ENCODE measurements at regions not wholly inside any gene's neighbourhood (a gene's known extent, or its start where the extent isn't known, plus 50 kb on each side); places are given as distances from the start of the nearest gene placed in this dataset.

- Histone ChIP-seq H3K27ac (ENCODE audit: low read length) (no peak overlapping the region), H3K4me1 (ENCODE audit: control insufficient read depth, insufficient read depth, low read length) (no peaks in the 10 kb centered on the region)
- peak; percentile 34 for DNase-seq
Measured at GRCh38 chr5:124839371-124839998, 93.0 kb upstream of the ZNF608 start.

GRCh38 chr5:124841829-124842712, 95.6 kb upstream of the ZNF608 start:
- Histone ChIP-seq H3K27ac (ENCODE audit: low read length) (no peak overlapping the region), H3K36me3 (ENCODE audit: control insufficient read depth, insufficient read depth, low read length) (no peaks in the 10 kb centered on the region)

More at GRCh38 chr5:124839371-124839998, 93.0 kb upstream of the ZNF608 start:
- H3K9me3 ChIP-seq (replicated peaks; ENCODE audit: control insufficient read depth, low read depth, low read length): no peaks in the 10 kb centered on the region
- no peaks in the 10 kb centered on the region for H3K27me3 ChIP-seq (ENCODE audit: control insufficient read depth, insufficient read depth, low read length)
- H3K4me3 ChIP-seq (ENCODE audit: low read length): no peak overlapping the region
- no peaks in the 10 kb centered on the region for H3K36me3 ChIP-seq (ENCODE audit: control insufficient read depth, insufficient read depth, low read length)

GRCh38 chr5:124842725-124843595, 96.5 kb upstream of the ZNF608 start:
- H3K4me1 ChIP-seq (ENCODE audit: control insufficient read depth, insufficient read depth, low read length): no peaks in the 10 kb centered on the region
- no peak overlapping the region for H3K4me3 ChIP-seq (ENCODE audit: low read length)
- no peaks in the 10 kb centered on the region for H3K9me3 ChIP-seq (replicated peaks; ENCODE audit: control insufficient read depth, low read depth, low read length)
- 84% methylated on average over 7 of the region's 10 CpGs for WGBS (ENCODE audit: insufficient coverage)
- H3K36me3 ChIP-seq (ENCODE audit: control insufficient read depth, insufficient read depth, low read length): no peaks in the 10 kb centered on the region
- DNase-seq: no peak
- H3K27ac ChIP-seq (ENCODE audit: low read length): no peak overlapping the region
- no peaks in the 10 kb centered on the region for H3K27me3 ChIP-seq (ENCODE audit: control insufficient read depth, insufficient read depth, low read length)

More at GRCh38 chr5:124841829-124842712, 95.6 kb upstream of the ZNF608 start:
- no peak overlapping the region for H3K4me3 ChIP-seq (ENCODE audit: low read length)
- no peak for DNase-seq
- no peaks in the 10 kb centered on the region for H3K9me3 ChIP-seq (replicated peaks; ENCODE audit: control insufficient read depth, low read depth, low read length)
- H3K27me3 ChIP-seq (ENCODE audit: control insufficient read depth, insufficient read depth, low read length): no peaks in the 10 kb centered on the region
- 91% methylated on average over 7 of the region's 12 CpGs for WGBS (ENCODE audit: insufficient coverage)
- no peaks in the 10 kb centered on the region for H3K4me1 ChIP-seq (ENCODE audit: control insufficient read depth, insufficient read depth, low read length)

- Histone ChIP-seq H3K36me3 (ENCODE audit: control insufficient read depth, insufficient read depth, low read length) (no peaks in the 10 kb centered on the region), H3K4me1 (ENCODE audit: control insufficient read depth, insufficient read depth, low read length) (no peaks in the 10 kb centered on the region), H3K27me3 (ENCODE audit: control insufficient read depth, insufficient read depth, low read length) (no peaks in the 10 kb centered on the region), H3K9me3 (replicated peaks; ENCODE audit: control insufficient read depth, low read depth, low read length) (no peaks in the 10 kb centered on the region), H3K27ac (ENCODE audit: low read length) (no peak overlapping the region), H3K4me3 (ENCODE audit: low read length) (no peak overlapping the region)
- WGBS (ENCODE audit: insufficient coverage): no CpG with 5 or more reads among the region's 4 CpGs
- DNase-seq: no peak
Measured at GRCh38 chr5:124843596-124843899, 97.1 kb upstream of the ZNF608 start.

GRCh38 chr5:124844371-124844920, 98.0 kb upstream of the ZNF608 start:
- no peak overlapping the region for H3K4me3 ChIP-seq (ENCODE audit: low read length)
- no peaks in the 10 kb centered on the region for H3K9me3 ChIP-seq (replicated peaks; ENCODE audit: control insufficient read depth, low read depth, low read length)
- DNase-seq: no peak
- WGBS (ENCODE audit: insufficient coverage): no CpG with 5 or more reads among the region's 9 CpGs
- H3K4me1 ChIP-seq (ENCODE audit: control insufficient read depth, insufficient read depth, low read length): no peaks in the 10 kb centered on the region
- H3K27ac ChIP-seq (ENCODE audit: low read length): no peak overlapping the region
- H3K36me3 ChIP-seq (ENCODE audit: control insufficient read depth, insufficient read depth, low read length): no peaks in the 10 kb centered on the region
- no peaks in the 10 kb centered on the region for H3K27me3 ChIP-seq (ENCODE audit: control insufficient read depth, insufficient read depth, low read length)

- H3K9me3 ChIP-seq (replicated peaks; ENCODE audit: control insufficient read depth, low read depth, low read length): no peaks in the 10 kb centered on the region
- no peaks in the 10 kb centered on the region for H3K27me3 ChIP-seq (ENCODE audit: control insufficient read depth, insufficient read depth, low read length)
- no peak overlapping the region for H3K4me3 ChIP-seq (ENCODE audit: low read length)
- no peak for DNase-seq
- no CpG with 5 or more reads among the region's 3 CpGs for WGBS (ENCODE audit: insufficient coverage)
- H3K27ac ChIP-seq (ENCODE audit: low read length): no peak overlapping the region
- no peaks in the 10 kb centered on the region for H3K4me1 ChIP-seq (ENCODE audit: control insufficient read depth, insufficient read depth, low read length)
- H3K36me3 ChIP-seq (ENCODE audit: control insufficient read depth, insufficient read depth, low read length): no peaks in the 10 kb centered on the region
Measured at GRCh38 chr5:124847907-124848306, 101.5 kb upstream of the ZNF608 start.

- H3K27me3 ChIP-seq (ENCODE audit: control insufficient read depth, insufficient read depth, low read length): no peaks in the 10 kb centered on the region
- H3K9me3 ChIP-seq (replicated peaks; ENCODE audit: control insufficient read depth, low read depth, low read length): no peaks in the 10 kb centered on the region
- DNase-seq: no peak
- H3K36me3 ChIP-seq (ENCODE audit: control insufficient read depth, insufficient read depth, low read length): no peaks in the 10 kb centered on the region
- no peaks in the 10 kb centered on the region for H3K4me1 ChIP-seq (ENCODE audit: control insufficient read depth, insufficient read depth, low read length)
- H3K4me3 ChIP-seq (ENCODE audit: low read length): no peak overlapping the region
- WGBS (ENCODE audit: insufficient coverage): 40% methylated on average over 2 of the region's 3 CpGs
- no peak overlapping the region for H3K27ac ChIP-seq (ENCODE audit: low read length)
Measured at GRCh38 chr5:124849774-124850173, 103.3 kb upstream of the ZNF608 start.

GRCh38 chr5:124856726-124857125, 110.3 kb upstream of the ZNF608 start:
- Histone ChIP-seq H3K9me3 (replicated peaks; ENCODE audit: control insufficient read depth, low read depth, low read length) (no peaks in the 10 kb centered on the region), H3K4me3 (ENCODE audit: low read length) (no peak overlapping the region), H3K27me3 (ENCODE audit: control insufficient read depth, insufficient read depth, low read length) (no peaks in the 10 kb centered on the region), H3K36me3 (ENCODE audit: control insufficient read depth, insufficient read depth, low read length) (no peaks in the 10 kb centered on the region), H3K4me1 (ENCODE audit: control insufficient read depth, insufficient read depth, low read length) (peaks cover 2% of the 10 kb centered on the region), H3K27ac (ENCODE audit: low read length) (no peak overlapping the region)
- 85% methylated on average over 1 of the region's 3 CpGs for WGBS (ENCODE audit: insufficient coverage)
- DNase-seq: no peak

GRCh38 chr5:124858612-124859011, 112.2 kb upstream of the ZNF608 start:
- no peaks in the 10 kb centered on the region for H3K36me3 ChIP-seq (ENCODE audit: control insufficient read depth, insufficient read depth, low read length)
- H3K4me3 ChIP-seq (ENCODE audit: low read length): no peak overlapping the region
- DNase-seq: peak; percentile 51
- peak overlapping the region; percentile 62 for H3K27ac ChIP-seq (ENCODE audit: low read length)
- WGBS (ENCODE audit: insufficient coverage): no CpG with 5 or more reads among the region's 2 CpGs
- H3K4me1 ChIP-seq (ENCODE audit: control insufficient read depth, insufficient read depth, low read length): peaks cover 2% of the 10 kb centered on the region
- no peaks in the 10 kb centered on the region for H3K27me3 ChIP-seq (ENCODE audit: control insufficient read depth, insufficient read depth, low read length)
- H3K9me3 ChIP-seq (replicated peaks; ENCODE audit: control insufficient read depth, low read depth, low read length): no peaks in the 10 kb centered on the region

GRCh38 chr5:124859027-124859426, 112.6 kb upstream of the ZNF608 start:
- peak; percentile 76 for DNase-seq
- Histone ChIP-seq H3K27me3 (ENCODE audit: control insufficient read depth, insufficient read depth, low read length) (no peaks in the 10 kb centered on the region), H3K27ac (ENCODE audit: low read length) (peak overlapping the region; percentile 62), H3K9me3 (replicated peaks; ENCODE audit: control insufficient read depth, low read depth, low read length) (no peaks in the 10 kb centered on the region), H3K36me3 (ENCODE audit: control insufficient read depth, insufficient read depth, low read length) (no peaks in the 10 kb centered on the region), H3K4me3 (ENCODE audit: low read length) (no peak overlapping the region), H3K4me1 (ENCODE audit: control insufficient read depth, insufficient read depth, low read length) (peaks cover 2% of the 10 kb centered on the region)
- 6% methylated on average over 3 of the region's 4 CpGs for WGBS (ENCODE audit: insufficient coverage)
